H9 (cell line): ENCODE measurements at regions not wholly inside any gene's neighbourhood (a gene's known extent, or its start where the extent isn't known, plus 50 kb on each side); places are given as distances from the start of the nearest gene placed in this dataset.
A peak's percentile ranks its signal among the peaks of the same experiment; 100 is the strongest.

Experiments used
- DNase-seq: peaks from one replicate; pipeline ENCODE4 v3.0.0-alpha.2; 2017
- H2AFZ ChIP-seq: one replicate; pipeline ENCODE4 v1.6.1; 2013; ENCODE audit warnings: mild to moderate bottlenecking, low read length, control low read depth, moderate library complexity
- H2AK5ac ChIP-seq: 2 replicates; pipeline ENCODE4 v1.6.1; 2013; ENCODE audit warnings: low read length, control low read depth, mixed read lengths; ENCODE audit not compliant: insufficient read length
- H2BK120ac ChIP-seq: one replicate; pipeline ENCODE4 v1.6.1; 2013; ENCODE audit warnings: low read depth, mild to moderate bottlenecking, low read length, control low read depth, inconsistent platforms; ENCODE audit not compliant: poor library complexity, severe bottlenecking
- H2BK12ac ChIP-seq: 2 replicates; pipeline ENCODE4 v1.6.1; 2013; ENCODE audit warnings: low read length, control low read depth, mixed read lengths, low read depth; ENCODE audit not compliant: insufficient read length
- H2BK15ac ChIP-seq: 2 replicates; pipeline ENCODE4 v1.6.1; 2013; ENCODE audit warnings: low read depth, low read length, control low read depth
- H2BK20ac ChIP-seq: one replicate; pipeline ENCODE4 v1.6.1; 2013; ENCODE audit warnings: low read depth, mild to moderate bottlenecking, low read length, control low read depth, inconsistent platforms; ENCODE audit not compliant: poor library complexity, severe bottlenecking
- H2BK5ac ChIP-seq: 2 replicates; pipeline ENCODE4 v1.6.1; 2013; ENCODE audit warnings: low read length, control low read depth, mixed read lengths; ENCODE audit not compliant: insufficient read length
- H3K14ac ChIP-seq: 2 replicates; pipeline ENCODE4 v1.6.1; 2013; ENCODE audit warnings: low read length, control low read depth; ENCODE audit not compliant: insufficient read depth
- H3K18ac ChIP-seq: 2 replicates; pipeline ENCODE4 v1.6.1; 2013; ENCODE audit warnings: low read depth, mild to moderate bottlenecking, mixed read lengths, low read length, control low read depth; ENCODE audit not compliant: insufficient read length
- H3K23ac ChIP-seq: 2 replicates; pipeline ENCODE4 v1.6.1; 2013; ENCODE audit warnings: low read length, control low read depth, mixed read lengths, low read depth; ENCODE audit not compliant: insufficient read length
- H3K23me2 ChIP-seq: 2 replicates; pipeline ENCODE4 v1.6.1; 2013; ENCODE audit warnings: low read depth, mild to moderate bottlenecking, mixed read lengths, low read length, control low read depth; ENCODE audit not compliant: insufficient read length, poor library complexity, severe bottlenecking
- H3K27ac ChIP-seq: 2 replicates; pipeline ENCODE4 v1.5.1; 2013; ENCODE audit warnings: low read length, control low read depth, mixed read lengths, low read depth; ENCODE audit not compliant: insufficient read length
- H3K27me3 ChIP-seq: 2 replicates; pipeline ENCODE4 v1.6.1; 2013; ENCODE audit warnings: low read length, control low read depth, inconsistent platforms; ENCODE audit not compliant: insufficient read depth
- H3K4ac ChIP-seq: 2 replicates; pipeline ENCODE4 v1.6.1; 2013; ENCODE audit warnings: low read depth, mild to moderate bottlenecking, control low read depth, inconsistent platforms, low read length, moderate library complexity
- H3K4me1 ChIP-seq: 2 replicates; pipeline ENCODE4 v1.6.1; 2013; ENCODE audit warnings: low read length, control low read depth, inconsistent platforms; ENCODE audit not compliant: insufficient read depth
- H3K4me2 ChIP-seq: 2 replicates; pipeline ENCODE4 v1.6.1; 2013; ENCODE audit warnings: low read length, control low read depth, mixed read lengths; ENCODE audit not compliant: insufficient read length, insufficient read depth
- H3K56ac ChIP-seq: 2 replicates; pipeline ENCODE4 v1.6.1; 2013; ENCODE audit warnings: low read depth, mild to moderate bottlenecking, mixed read lengths, low read length, control low read depth; ENCODE audit not compliant: insufficient read length
- H3K79me1 ChIP-seq: 2 replicates; pipeline ENCODE4 v1.6.1; 2013; ENCODE audit warnings: low read depth, mild to moderate bottlenecking, moderate library complexity, low read length, control low read depth, inconsistent platforms; ENCODE audit not compliant: insufficient read depth, poor library complexity, severe bottlenecking
- H3K79me2 ChIP-seq: 2 replicates; pipeline ENCODE4 v1.6.1; 2013; ENCODE audit warnings: low read length, control low read depth, inconsistent platforms; ENCODE audit not compliant: insufficient read depth
- H3K9ac ChIP-seq: 2 replicates; pipeline ENCODE4 v1.6.1; 2013; ENCODE audit warnings: low read length, control low read depth, mixed read lengths; ENCODE audit not compliant: insufficient read length; ENCODE audit errors: extremely low read depth
- H3K9me3 ChIP-seq: one replicate; pipeline ENCODE4 v1.6.1; 2013; ENCODE audit warnings: low read depth, low read length, inconsistent platforms; ENCODE audit not compliant: control insufficient read depth
- H3T11ph ChIP-seq: one replicate; pipeline ENCODE4 v1.6.1; 2013; ENCODE audit warnings: mild to moderate bottlenecking, low read length, control low read depth, inconsistent platforms
- H4K20me1 ChIP-seq: one replicate; pipeline ENCODE4 v1.6.1; 2013; ENCODE audit not compliant: control insufficient read depth, insufficient read length, insufficient read depth
- H4K5ac ChIP-seq: 2 replicates; pipeline ENCODE4 v1.6.1; 2013; ENCODE audit warnings: low read depth, mild to moderate bottlenecking, mixed read lengths, low read length, control low read depth; ENCODE audit not compliant: insufficient read length
- H4K8ac ChIP-seq: replicated peaks from 2 replicates; pipeline ENCODE4 v1.6.1; 2013; ENCODE audit warnings: low read length, control low read depth, mixed read lengths, low read depth; ENCODE audit not compliant: insufficient read length
- H4K91ac ChIP-seq: 2 replicates; pipeline ENCODE4 v1.6.1; 2013; ENCODE audit warnings: low read depth, mild to moderate bottlenecking, moderate library complexity, mixed read lengths, low read length, control low read depth; ENCODE audit not compliant: insufficient read length
- H3K27ac Mint-ChIP-seq, 3 experiments: 2 replicates in 2 of 3; 3 replicates in 1 of 3; pipeline ENCODE4 v1.8.0; 2020 to 2021; ENCODE audit warnings: mixed read lengths in 3 of 3, mild to moderate bottlenecking in 1 of 3, moderate library complexity in 1 of 3
- H3K27me3 Mint-ChIP-seq: 2 replicates; pipeline ENCODE4 v1.8.0; 2021; ENCODE audit warnings: low read depth, mild to moderate bottlenecking, moderate library complexity, mixed read lengths
- H3K36me3 Mint-ChIP-seq, 3 experiments: 2 replicates in 2 of 3; 3 replicates in 1 of 3; pipeline ENCODE4 v1.8.0; 2020 to 2021; ENCODE audit warnings: low read depth in 3 of 3, mixed read lengths in 3 of 3; ENCODE audit not compliant: insufficient read depth in 1 of 3
- H3K4me1 Mint-ChIP-seq, 2 experiments: 2 replicates each; pipeline ENCODE4 v1.8.0; 2020; ENCODE audit warnings: mixed read lengths in 2 of 2
- H3K4me3 Mint-ChIP-seq, 2 experiments: 2 replicates in 1 of 2; 3 replicates in 1 of 2; pipeline ENCODE4 v1.8.0; 2020 to 2021; ENCODE audit warnings: mild to moderate bottlenecking in 2 of 2, mixed read lengths in 2 of 2, moderate library complexity in 1 of 2
- H3K9me3 Mint-ChIP-seq, 2 experiments: 2 replicates in 1 of 2; 3 replicates in 1 of 2; pipeline ENCODE4 v1.8.0; 2020; ENCODE audit warnings: mild to moderate bottlenecking in 2 of 2, mixed read lengths in 2 of 2, moderate library complexity in 1 of 2
- CTCF ChIP-seq: fragments of 200-600 bp; sonication (generic); conservative IDR thresholded peaks from 3 replicates; pipeline ENCODE4 v1.8.0; 2021; ENCODE audit warnings: antibody characterized with exemption, mild to moderate bottlenecking
- WGBS: extraction: QIAGEN DNeasy Blood & Tissue Kit; methylation state at CpG from one replicate; pipeline ENCODE4 v1.1.7; 2013; ENCODE audit warnings: missing lambda C conversion rate, low lambda C conversion rate, mixed read lengths; ENCODE audit not compliant: insufficient read length; ENCODE audit errors: extremely low coverage; 5-methylcytosine and 5-hydroxymethylcytosine counted together

- DNase-seq = no peak
- no peak overlapping the region for H3K4me3 Mint-ChIP-seq
- H2BK15ac ChIP-seq = no peak overlapping the region
Observed at GRCh38 chr11:22510010-22510409, 115.6 kb downstream of the FANCF start.

More at GRCh38 chr11:22510010-22510409, 115.6 kb downstream of the FANCF start:
- H3K14ac ChIP-seq = no peak overlapping the region
- H3K4me1 ChIP-seq = peaks cover 2% of the 10 kb centered on the region; the same call in 1 of the 2 replicates
- no peak overlapping the region for H3K4me2 ChIP-seq
- H3K56ac ChIP-seq = no peak overlapping the region
- H3K18ac ChIP-seq = no peak overlapping the region
- Mint-ChIP-seq H3K4me1 (peaks cover 14 to 24% of the 10 kb centered on the region in 2 experiments), H3K27me3 (no peaks in the 10 kb centered on the region), H3K27ac (no peak overlapping the region), H3K36me3 (no peaks in the 10 kb centered on the region), H3K9me3 (no peaks in the 10 kb centered on the region)
- H4K5ac ChIP-seq = no peak overlapping the region
- H2AFZ ChIP-seq = peak overlapping the region; percentile 68
- H3K27ac ChIP-seq = no peak overlapping the region
- no peak overlapping the region for H2BK5ac ChIP-seq
- H3K23ac ChIP-seq = no peak overlapping the region
- H4K91ac ChIP-seq = no peak overlapping the region
- H2AK5ac ChIP-seq = no peak overlapping the region
- no peak overlapping the region for H2BK12ac ChIP-seq
- no peak overlapping the region for H3K9ac ChIP-seq
- no peaks in the 10 kb centered on the region for H3K23me2 ChIP-seq
- H2BK120ac ChIP-seq = no peak overlapping the region
- WGBS = no CpG with 5 or more reads among the region's 2 CpGs
- no peaks in the 10 kb centered on the region for H3K79me1 ChIP-seq
- H4K20me1 ChIP-seq = no peaks in the 10 kb centered on the region
- H3K4ac ChIP-seq = no peak overlapping the region
- no peak overlapping the region for H3T11ph ChIP-seq
- no peaks in the 10 kb centered on the region for H3K27me3 ChIP-seq
- no peaks in the 10 kb centered on the region for H3K79me2 ChIP-seq
- H4K8ac ChIP-seq = no peak overlapping the region
- no peak for TF ChIP-seq CTCF
- H3K9me3 ChIP-seq = no peaks in the 10 kb centered on the region
- no peak overlapping the region for H2BK20ac ChIP-seq
